Heart left ventricle (tissue), 13 donors: ENCODE measurements at regions not wholly inside any gene's neighbourhood (a gene's known extent, or its start where the extent isn't known, plus 50 kb on each side); places are given as distances from the start of the nearest gene placed in this dataset.

ENCODE experiments used
- CTCF ChIP-seq, 12 donors: fragments of 200-600 bp; sonication (generic) in 4 of 12; IDR thresholded peaks; one replicate each; pipeline versions ENCODE4 v1.5.0 to v1.8.0; 2018 to 2022; ENCODE audit warnings: antibody characterized with exemption in 12 of 12, mild to moderate bottlenecking in 5 of 12
- POLR2A ChIP-seq, 2 donors: fragments of 450-650 bp; IDR thresholded peaks; one replicate each; pipeline ENCODE4 v1.6.1; 2017; ENCODE audit warnings: antibody characterized with exemption in 2 of 2, mild to moderate bottlenecking in 2 of 2, moderate library complexity in 2 of 2
- donor health status: ischemic (EF 13 %, LVEDD 7.1; RV severe dilation, severe dysfunction).
- donor health status: DM: no; HTN: yes; CAD: no.
- donor health status: DM: no; HTN: no; CAD: no.
- donor health status: ischemic (EF 25% LVEDD 6.9; RV normal size, moderate dysfunction).
- donor health status: ischemic (EF 25% LVEDD 5.7; RV mildly dilated, moderate dysfunction).
- donor health status: ischemic (EF 35%, LVEDD 5.7; RV mildly dilated, moderate dysfunction).
- donor health status: nonischemic (EF 11% LVEDD 7.7; RV severe dilation, severe dysfunction).
- donor health status: DM: yes; HTN: yes; CAD: no.
- donor health status: PGD.
- donor health status: ischemic (EF 29% LVEDD 5.4; RV normal size, mild dysfunction).
- donor health status: nonischemic (EF 23%, LVEDD 6.1; RV moderate dilation, normal function).

GRCh38 chr12:24600551-24600950, 348.4 kb downstream of the BCAT1 start:
- TF ChIP-seq POLR2A (IDR thresholded peaks at IDR 0.05) (no peak), CTCF (IDR thresholded peaks at IDR 0.05) (no peak)
